DMS 273 (cell line): ENCODE measurements at regions not wholly inside any gene's neighbourhood (a gene's known extent, or its start where the extent isn't known, plus 50 kb on each side); places are given as distances from the start of the nearest gene placed in this dataset.

ENCODE experiments used
- DNase-seq: peaks from one replicate; lab custom pipeline; 2025; ENCODE audit not compliant: unreplicated experiment; lab: John Stamatoyannopoulos, UW

- peak; percentile 30 for DNase-seq
These were observed 105.6 kb upstream of the PGRMC2 start for GRCh38 chr4:128393101-128393704.

GRCh38 chr4:128390475-128390996, 102.9 kb upstream of the PGRMC2 start:
- no peak for DNase-seq

- no peak for DNase-seq
These were observed 101.2 kb upstream of the PGRMC2 start for GRCh38 chr4:128388796-128389195.

GRCh38 chr4:128388352-128388630, 100.7 kb upstream of the PGRMC2 start:
- no peak for DNase-seq

DNA sequence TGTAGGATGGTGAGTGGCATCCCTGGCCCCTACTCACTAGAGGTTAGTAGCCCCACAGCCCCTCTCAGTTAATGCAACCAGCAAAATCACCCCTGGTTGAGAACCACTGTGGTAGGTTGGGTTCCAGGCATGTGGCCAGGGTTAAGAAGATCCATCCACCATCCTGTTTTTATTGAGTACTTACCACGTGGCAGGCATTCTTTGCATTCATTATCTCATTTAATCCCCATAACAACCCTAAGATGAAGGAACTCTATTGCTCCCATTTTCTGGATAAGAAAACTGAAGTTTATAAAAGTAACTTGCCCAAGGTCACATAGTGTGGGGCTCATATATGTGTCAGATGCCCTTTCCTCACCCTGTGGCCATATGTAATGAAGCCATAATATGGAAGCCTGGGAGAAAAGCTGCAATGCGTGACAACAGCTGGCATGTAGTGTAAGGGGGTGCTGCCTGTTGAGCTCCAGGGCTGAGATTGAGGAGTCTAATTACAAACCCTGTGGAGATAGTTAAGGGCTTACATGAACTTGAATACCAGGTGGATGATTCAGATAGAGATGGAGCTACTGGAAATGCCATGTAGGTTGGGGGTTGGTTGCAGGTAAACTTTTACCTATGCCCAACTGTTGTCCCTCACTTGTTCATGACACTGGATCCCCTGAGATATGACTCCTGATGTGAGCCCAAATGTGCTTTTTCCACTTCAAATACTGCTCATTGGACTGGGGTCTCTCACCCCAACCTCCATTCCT, 100.2 kb upstream of the PGRMC2 start:
- DNase-seq, result peak; percentile 75

- peak; percentile 93 for DNase-seq
These were observed 99.4 kb upstream of the PGRMC2 start for GRCh38 chr4:128386761-128387599.

DNA sequence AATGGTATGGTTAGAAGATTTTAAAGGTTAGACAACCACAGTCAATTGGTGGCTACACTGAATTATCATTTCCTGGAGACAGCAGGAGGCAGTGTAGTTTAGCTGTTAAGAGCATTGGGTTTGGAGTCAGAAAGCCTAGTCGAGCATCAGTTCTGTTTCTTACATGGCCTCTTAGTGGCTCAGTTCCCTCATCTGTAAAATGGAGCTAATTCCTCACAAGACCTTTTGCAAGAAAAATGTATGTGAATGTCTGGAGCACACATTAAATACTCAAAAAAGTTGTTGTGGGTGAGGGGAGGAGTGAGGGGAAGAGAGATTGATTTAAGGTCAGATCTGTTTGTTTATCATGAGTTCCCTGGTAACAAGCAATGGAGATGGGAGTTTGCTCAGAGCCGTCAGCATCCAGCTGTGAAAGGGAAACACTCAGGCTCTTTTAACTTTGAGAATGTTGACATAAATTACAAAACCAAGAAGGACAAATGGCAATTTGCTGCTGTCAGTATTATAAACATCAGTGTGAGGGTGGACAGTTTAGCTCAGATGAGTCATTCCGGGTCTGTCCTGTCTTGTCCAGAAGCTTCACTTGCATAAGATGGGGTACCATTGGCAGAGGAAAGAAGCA, 98.2 kb upstream of the PGRMC2 start:
- DNase-seq, result peak; percentile 37

GRCh38 chr4:128384765-128385598, 97.4 kb upstream of the PGRMC2 start:
- DNase-seq, result no peak

GRCh38 chr4:128384091-128384520, 96.5 kb upstream of the PGRMC2 start:
- DNase-seq, result no peak

- DNase-seq, result no peak
These were observed 94.3 kb upstream of the PGRMC2 start for GRCh38 chr4:128381748-128382559.

- no peak for DNase-seq
These were observed 92.7 kb upstream of the PGRMC2 start for GRCh38 chr4:128380306-128380705.

GRCh38 chr4:128379860-128380259, 92.2 kb upstream of the PGRMC2 start:
- DNase-seq, result peak; percentile 61

GRCh38 chr4:128378668-128379067, 91.1 kb upstream of the PGRMC2 start:
- DNase-seq, result no peak

GRCh38 chr4:128376958-128377357, 89.3 kb upstream of the PGRMC2 start:
- no peak for DNase-seq

DNA sequence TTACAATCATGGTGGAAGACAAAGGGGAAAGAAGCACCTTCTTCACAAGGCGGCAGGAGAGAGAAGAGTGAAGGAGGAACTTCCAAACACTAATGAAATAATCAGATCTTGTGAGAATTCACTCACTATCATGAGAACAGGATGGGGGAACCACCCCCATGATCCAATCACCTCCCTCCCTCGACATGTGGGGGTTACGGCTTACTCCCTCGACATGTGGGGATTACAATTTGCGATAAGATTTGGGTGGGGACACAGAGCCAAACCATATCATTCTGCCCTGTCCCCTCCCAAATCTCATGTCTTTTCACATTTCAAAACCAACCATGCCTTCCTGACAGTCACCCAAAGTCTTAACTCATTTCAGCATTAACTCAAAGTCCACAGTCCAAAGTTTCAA, 88.7 kb upstream of the PGRMC2 start:
- no peak for DNase-seq

- no peak for DNase-seq
These were observed 86.0 kb upstream of the PGRMC2 start for GRCh38 chr4:128373628-128374027.

- no peak for DNase-seq
These were observed 84.3 kb upstream of the PGRMC2 start for GRCh38 chr4:128371876-128372275.

GRCh38 chr4:128371001-128371777, 83.6 kb upstream of the PGRMC2 start:
- DNase-seq, result no peak

DNA sequence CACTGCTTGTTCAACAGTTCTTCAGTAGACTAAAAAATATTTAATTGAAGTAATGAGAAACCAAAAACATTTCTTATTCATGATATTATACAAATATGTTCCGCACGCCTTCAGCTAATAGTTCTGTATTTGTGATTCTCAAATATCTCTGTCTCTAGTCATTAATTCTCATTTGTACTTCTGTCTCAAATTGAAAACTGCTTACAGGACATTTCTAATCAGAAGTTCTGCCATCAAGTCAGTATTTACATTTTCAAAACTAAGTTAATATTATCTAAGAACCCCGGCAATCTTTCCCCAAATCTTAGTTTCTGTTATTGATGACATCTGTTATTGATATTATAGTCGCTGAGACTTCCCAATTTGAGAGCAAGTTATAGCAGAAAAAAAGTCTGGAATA, 78.6 kb upstream of the PGRMC2 start:
- DNase-seq, result no peak
